H7 (cell line): ENCODE measurements at regions not wholly inside any gene's neighbourhood (a gene's known extent, or its start where the extent isn't known, plus 50 kb on each side); places are given as distances from the start of the nearest gene placed in this dataset.

Source experiments
- DNase-seq: peaks from one replicate; pipeline ENCODE4 v3.0.0; 2012
- H3K27me3 ChIP-seq: 2 replicates; pipeline ENCODE4 v1.6.0; 2011; ENCODE audit warnings: mild to moderate bottlenecking, low read length; ENCODE audit not compliant: control insufficient read depth, insufficient read depth
- H3K36me3 ChIP-seq: replicated peaks from 2 replicates; pipeline ENCODE4 v1.5.1; 2011; ENCODE audit warnings: low read length; ENCODE audit not compliant: control insufficient read depth, insufficient read depth
- H3K4me3 ChIP-seq: 2 replicates; pipeline ENCODE4 v1.5.1; 2011; ENCODE audit warnings: low read depth, mild to moderate bottlenecking, control low read depth, low read length, moderate library complexity; ENCODE audit not compliant: insufficient read depth

DNA sequence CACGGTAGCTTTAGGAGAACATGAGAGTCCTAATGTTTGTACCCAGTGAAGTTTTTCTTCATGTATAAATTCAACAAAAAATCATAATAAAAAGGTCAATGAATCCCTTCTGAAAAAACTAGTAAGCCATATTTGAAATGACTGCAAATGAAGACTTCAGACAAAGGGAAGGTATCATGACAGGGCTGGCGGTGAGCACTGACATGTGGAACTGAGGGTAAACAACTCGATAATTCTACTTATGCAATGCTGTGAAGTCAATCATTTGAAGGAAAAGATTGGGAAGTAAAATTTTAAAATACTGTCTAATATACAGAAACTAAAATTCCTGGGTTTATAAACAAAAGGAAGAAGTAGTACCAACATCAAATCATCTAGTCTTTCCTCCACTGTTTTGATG, 190.2 kb upstream of the COPS8 start:
- Histone ChIP-seq H3K4me3 (no peak overlapping the region), H3K27me3 (no peaks in the 10 kb centered on the region), H3K36me3 (no peaks in the 10 kb centered on the region)
- no peak for DNase-seq

DNA sequence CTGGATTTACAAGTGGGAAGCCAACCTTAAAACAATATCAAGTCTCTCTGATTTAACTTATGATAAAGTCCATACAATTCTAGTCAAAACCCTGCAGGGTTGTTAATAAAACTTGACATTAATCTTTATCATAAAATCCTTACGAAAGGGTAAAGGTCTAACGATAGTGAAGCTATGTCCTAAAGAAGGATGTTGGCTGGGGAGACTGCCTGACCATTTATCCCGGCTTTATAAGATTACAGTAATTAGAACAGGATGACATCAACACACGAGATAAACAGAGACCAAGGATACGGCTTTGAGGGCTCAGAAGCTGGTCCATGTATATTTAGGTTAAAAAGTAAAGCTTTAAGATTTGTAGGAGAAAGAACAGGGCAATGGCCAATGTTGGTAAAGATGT, 189.0 kb upstream of the COPS8 start:
- no peaks in the 10 kb centered on the region for H3K27me3 ChIP-seq
- H3K36me3 ChIP-seq, result no peaks in the 10 kb centered on the region
- DNase-seq, result no peak
- no peak overlapping the region for H3K4me3 ChIP-seq

- no peak for DNase-seq
- Histone ChIP-seq H3K27me3 (no peaks in the 10 kb centered on the region), H3K4me3 (no peak overlapping the region), H3K36me3 (no peaks in the 10 kb centered on the region)
Observed at GRCh38 chr2:236899146-236899545, 186.5 kb upstream of the COPS8 start.

- DNase-seq, result no peak
- no peaks in the 10 kb centered on the region for H3K27me3 ChIP-seq
Observed at GRCh38 chr2:236899950-236900640, 185.6 kb upstream of the COPS8 start.

DNA sequence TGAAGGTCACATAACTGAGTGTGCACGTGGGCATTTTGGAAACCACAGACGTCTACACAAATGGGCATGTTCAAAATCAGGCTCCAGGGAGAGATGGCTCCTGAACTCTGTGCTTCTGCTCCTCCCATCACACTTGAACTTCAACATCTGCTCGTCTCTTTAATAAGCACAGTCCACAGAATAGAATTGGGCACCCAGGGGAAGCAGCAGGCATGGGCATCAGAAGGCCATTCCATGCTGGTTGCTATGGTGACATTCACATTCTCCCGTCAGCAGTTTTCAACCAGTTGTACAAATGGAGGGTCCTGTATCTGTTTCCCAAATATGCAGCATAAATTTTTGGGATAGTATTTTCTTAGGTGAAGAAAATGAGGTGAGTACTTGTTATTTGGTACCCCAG, 183.7 kb upstream of the COPS8 start:
- H3K36me3 ChIP-seq, result no peaks in the 10 kb centered on the region
- no peak overlapping the region for H3K4me3 ChIP-seq
- no peak for DNase-seq
- H3K27me3 ChIP-seq, result no peaks in the 10 kb centered on the region

More at GRCh38 chr2:236899950-236900640, 185.6 kb upstream of the COPS8 start:
- no peaks in the 10 kb centered on the region for H3K36me3 ChIP-seq
- H3K4me3 ChIP-seq, result no peak overlapping the region

GRCh38 chr2:236903978-236904377, 181.7 kb upstream of the COPS8 start:
- Histone ChIP-seq H3K36me3 (no peaks in the 10 kb centered on the region), H3K27me3 (no peaks in the 10 kb centered on the region), H3K4me3 (no peak overlapping the region)
- DNase-seq, result no peak

GRCh38 chr2:236904389-236905263, 181.1 kb upstream of the COPS8 start:
- DNase-seq, result no peak
- Histone ChIP-seq H3K27me3 (no peaks in the 10 kb centered on the region), H3K36me3 (no peaks in the 10 kb centered on the region), H3K4me3 (no peak overlapping the region)

GRCh38 chr2:236905976-236906375, 179.7 kb upstream of the COPS8 start:
- Histone ChIP-seq H3K27me3 (no peaks in the 10 kb centered on the region), H3K4me3 (no peak overlapping the region), H3K36me3 (no peaks in the 10 kb centered on the region)
- DNase-seq, result no peak

- no peak for DNase-seq
- Histone ChIP-seq H3K4me3 (no peak overlapping the region), H3K36me3 (no peaks in the 10 kb centered on the region), H3K27me3 (no peaks in the 10 kb centered on the region)
Observed at GRCh38 chr2:236908439-236909192, 177.1 kb upstream of the COPS8 start.

- DNase-seq, result no peak
- no peaks in the 10 kb centered on the region for H3K36me3 ChIP-seq
- no peaks in the 10 kb centered on the region for H3K27me3 ChIP-seq
- no peak overlapping the region for H3K4me3 ChIP-seq
Observed at GRCh38 chr2:236909193-236909504, 176.5 kb upstream of the COPS8 start.

DNA sequence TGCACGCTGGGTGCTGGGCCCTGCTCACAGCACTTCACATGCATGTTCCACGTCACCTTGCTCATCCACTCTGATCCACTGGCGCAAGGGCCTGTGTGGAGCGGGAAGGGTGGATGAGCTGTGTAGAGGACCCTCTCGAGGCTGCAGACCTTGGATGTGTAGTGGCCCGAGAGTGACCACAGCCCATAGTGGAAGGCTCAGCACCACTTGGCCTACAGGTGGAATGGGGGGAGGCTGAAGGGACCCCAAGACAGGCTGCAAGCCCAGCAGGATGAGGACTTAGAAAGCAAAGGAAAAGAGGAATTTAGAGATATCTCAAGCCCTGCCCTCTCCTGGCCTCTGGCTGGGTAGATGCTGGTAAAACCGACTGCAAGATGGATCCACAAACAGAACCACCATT, 175.9 kb upstream of the COPS8 start:
- no peak for DNase-seq
- no peaks in the 10 kb centered on the region for H3K36me3 ChIP-seq
- H3K27me3 ChIP-seq, result no peaks in the 10 kb centered on the region
- no peak overlapping the region for H3K4me3 ChIP-seq

- H3K27me3 ChIP-seq, result no peaks in the 10 kb centered on the region
- H3K36me3 ChIP-seq, result no peaks in the 10 kb centered on the region
- DNase-seq, result no peak
- H3K4me3 ChIP-seq, result no peak overlapping the region
Observed at GRCh38 chr2:236910781-236911495, 174.8 kb upstream of the COPS8 start.

- H3K36me3 ChIP-seq, result no peaks in the 10 kb centered on the region
- H3K4me3 ChIP-seq, result no peak overlapping the region
- no peaks in the 10 kb centered on the region for H3K27me3 ChIP-seq
- no peak for DNase-seq
Observed at GRCh38 chr2:236912326-236913120, 173.2 kb upstream of the COPS8 start.

DNA sequence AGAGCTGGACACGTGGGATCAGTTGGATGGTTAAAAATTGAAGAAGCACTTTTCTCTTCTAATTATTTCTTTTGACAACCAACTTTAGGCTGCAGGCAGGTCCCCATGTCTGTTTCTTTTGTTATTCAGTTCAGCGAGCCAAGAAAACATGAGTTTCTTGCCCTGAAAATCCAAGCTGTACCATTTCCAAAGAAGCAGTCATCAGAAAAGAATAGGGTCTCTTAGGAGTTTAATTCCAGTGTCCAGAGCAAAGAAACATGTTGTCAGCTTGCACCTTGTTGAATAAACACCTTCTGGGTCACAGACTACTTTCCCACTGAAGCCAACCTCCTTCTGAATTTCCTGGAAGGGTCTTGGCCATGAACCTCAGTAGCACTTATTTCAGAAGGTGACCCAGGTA, 170.5 kb upstream of the COPS8 start:
- Histone ChIP-seq H3K36me3 (no peaks in the 10 kb centered on the region), H3K4me3 (no peak overlapping the region), H3K27me3 (no peaks in the 10 kb centered on the region)
- no peak for DNase-seq
